HG03064 (cell line): ENCODE measurements at regions not wholly inside any gene's neighbourhood (a gene's known extent, or its start where the extent isn't known, plus 50 kb on each side); places are given as distances from the start of the nearest gene placed in this dataset.

Experiments
- ATAC-seq: cut with Tn5 transposase; IDR thresholded peaks from one replicate; pipeline ENCODE4 v1.9.1; 2021; ENCODE audit warnings: low read depth; ENCODE audit not compliant: unreplicated experiment

DNA sequence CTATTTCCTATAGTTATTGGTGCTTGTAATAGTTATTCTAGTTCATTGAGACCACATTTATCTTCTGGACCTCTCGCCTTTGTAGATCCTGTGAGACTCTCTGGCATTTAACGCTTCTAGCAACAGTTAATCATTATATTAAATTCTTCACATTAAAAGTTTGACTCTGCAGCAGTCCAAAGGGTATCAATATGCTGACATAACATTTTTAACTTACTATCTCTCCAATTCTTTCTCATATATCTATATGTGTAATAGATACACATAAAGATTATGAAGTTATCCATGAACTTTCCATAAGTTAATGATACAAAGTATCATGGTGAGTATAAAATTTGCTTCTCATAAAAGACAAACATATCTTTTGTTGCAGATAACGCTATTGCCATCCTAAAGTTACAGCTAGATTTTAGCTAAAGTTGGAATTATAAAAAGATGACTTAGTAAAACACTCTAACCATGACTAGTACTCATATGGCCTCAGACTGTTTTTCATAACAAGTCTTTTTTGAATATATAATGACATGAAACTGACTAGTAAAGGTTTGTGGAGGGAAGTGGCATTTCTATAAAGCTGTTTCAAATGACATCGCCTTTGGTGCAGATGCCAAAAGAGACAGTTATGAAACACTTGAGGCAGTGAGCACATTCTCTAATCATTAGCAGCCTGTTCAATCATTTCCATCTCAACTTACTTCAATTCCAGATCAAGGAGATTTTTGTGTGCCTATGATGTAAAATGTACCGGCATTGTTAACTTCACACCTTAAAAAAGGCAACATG is 379.3 kb upstream of the CBLB start:
- ATAC-seq: peak; percentile 76

DNA sequence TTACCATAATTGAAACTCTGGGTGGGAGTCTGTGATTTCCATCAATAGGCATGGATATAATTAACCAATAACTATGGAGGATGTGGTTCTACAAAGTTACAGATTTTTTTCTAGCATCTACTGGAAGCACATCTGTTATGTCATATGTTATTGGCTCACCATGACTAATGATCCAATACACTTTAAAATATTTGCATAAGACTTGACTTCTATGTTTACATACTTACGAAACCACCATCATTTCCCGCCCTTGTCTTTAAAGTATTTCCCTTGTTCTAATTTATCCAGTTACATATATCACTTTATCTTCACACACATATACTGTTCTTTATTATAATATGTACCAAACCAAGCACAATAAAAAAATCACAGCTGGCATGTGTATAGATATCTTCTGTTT is 380.3 kb upstream of the CBLB start:
- no peak for ATAC-seq

DNA sequence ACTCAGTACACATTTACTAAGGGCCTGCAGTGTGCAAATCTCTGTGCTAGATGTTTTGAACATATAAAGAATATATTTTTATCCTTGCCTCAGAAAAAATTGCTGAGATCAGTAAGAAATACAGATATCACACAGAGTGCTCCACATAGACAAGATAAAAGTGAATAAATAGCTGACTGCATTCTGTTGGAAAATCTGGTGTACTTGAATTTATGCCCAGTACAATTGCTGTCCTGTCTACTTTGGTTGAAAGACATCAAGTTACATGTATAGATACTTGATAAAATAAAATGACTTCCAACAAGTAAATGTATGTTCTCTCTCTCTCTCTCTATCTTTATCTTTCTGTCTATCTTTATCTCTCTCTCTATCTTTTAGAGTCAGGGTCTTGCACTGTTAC is 381.2 kb upstream of the CBLB start:
- ATAC-seq: no peak

DNA sequence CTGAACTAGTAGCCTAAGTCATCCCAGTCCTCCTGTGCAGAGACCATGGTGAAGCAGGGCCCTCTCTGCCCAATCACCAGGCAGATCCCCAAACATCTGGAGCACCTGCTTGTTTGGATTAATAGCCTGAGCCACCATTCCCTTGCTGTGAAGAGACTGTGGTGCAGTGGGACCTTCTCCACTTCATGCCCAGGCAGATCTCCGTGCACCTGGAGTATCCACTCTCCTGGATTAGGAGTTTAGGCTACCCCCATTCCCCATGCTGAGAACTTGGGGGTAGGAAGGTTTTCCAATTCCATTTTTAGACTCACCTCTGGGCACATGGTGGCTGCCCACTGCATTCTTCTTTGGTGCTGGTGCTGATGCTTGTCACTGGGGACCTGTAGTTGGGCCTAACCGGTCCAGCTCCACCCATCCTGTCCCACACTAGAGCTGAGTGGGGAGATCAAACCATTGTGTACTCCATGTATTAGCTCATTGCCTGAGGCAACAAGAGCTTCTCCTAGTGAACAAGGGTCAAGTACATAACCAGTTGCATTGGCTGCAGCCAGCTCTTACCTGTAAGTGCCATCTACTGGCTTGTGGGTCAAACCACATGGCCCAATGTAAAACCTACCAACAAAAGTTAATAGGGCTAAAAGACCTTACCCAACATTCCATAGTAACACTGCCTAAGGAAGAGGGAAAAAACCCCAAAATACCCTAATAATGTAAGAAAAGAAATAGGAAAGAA is 382.5 kb upstream of the CBLB start:
- no peak for ATAC-seq

DNA sequence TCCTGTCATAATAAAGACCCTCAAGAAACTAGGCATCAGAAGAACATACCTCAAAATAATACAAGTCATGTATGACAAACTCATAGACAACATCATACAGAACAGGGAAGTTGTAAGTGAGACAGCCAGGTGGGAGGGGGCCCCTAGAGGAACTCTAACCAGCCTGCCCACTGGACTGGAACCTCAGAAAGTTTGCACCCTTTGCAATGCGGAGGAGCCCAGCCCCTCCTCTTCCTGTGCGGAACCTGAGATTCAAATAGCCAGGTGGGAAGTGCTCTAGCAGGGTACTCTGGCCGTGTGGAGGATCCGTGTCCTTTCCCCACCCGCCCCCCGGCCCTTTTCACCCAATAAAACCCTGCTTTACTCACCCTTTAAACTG is 387.0 kb upstream of the CBLB start:
- ATAC-seq: peak; percentile 95

DNA sequence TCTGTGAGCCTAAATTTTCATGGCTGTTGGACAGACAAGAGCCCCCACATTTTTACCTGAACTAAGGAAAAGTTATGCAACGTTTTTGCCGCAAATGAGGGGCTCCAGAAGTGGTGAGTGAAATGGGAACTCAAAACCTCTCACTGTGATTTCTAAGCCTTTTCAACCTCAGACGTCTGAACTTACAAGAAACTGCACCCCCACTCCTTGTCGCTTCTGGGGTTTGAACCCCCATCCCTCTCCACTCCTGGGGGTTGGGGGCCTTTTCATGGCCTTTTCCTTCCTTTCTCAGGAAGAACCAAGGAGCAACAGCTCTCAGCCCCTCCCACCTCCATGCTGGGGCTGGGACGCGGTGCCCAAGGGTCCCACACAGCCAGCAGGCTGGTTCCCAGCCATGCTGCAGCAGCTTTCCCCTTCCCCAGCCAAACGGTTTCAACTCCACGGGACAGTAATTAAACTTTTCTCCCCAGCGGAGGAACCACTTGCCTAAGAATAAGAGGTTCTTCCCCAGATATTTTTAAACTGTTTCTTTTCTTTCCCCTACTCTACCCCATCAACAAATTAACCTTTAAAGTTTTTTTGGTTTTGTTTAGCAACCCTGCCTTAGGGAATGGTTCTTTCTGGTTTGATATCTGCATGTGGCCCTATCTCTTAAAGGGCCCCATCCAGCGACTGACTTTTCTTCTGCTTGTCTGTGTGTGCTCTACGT is 387.6 kb upstream of the CBLB start:
- peak; percentile 25 for ATAC-seq

DNA sequence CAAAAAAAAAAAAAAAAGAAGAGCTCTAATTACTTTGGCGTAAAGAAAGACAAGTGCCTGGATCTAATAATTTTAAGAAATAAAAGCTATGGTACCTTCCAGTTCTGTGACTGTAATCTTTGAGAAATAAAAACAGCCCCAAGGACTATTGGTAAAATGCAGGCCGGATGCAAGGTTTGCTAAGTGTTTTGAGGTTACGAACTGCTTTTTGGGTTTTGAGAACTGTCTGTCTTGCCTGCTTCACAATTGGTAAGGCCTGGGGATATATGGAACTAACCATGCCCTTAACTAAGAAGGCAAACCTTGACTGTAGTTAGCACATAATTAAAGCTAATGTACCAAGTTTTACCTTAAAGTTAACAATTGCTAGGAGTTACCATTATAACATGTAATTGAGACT is 388.4 kb upstream of the CBLB start:
- no peak for ATAC-seq

DNA sequence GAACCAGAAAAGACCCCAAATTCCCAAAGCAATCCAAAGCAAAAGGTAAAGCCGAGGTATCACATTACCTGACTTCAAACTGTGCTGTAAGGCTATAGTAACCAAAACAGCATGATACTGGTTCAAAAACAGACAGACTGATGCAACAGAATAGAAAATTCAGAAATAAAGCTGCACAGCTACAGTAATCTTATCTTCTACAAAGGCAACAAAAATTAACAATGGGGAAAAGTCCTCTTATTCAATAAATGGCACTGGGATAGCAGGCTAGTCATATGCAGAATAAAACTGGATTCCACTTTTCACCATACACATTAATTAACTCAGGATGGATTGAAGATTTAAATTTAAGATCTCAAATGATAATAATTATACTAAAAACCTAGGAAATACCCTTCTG is 392.6 kb upstream of the CBLB start:
- no peak for ATAC-seq

DNA sequence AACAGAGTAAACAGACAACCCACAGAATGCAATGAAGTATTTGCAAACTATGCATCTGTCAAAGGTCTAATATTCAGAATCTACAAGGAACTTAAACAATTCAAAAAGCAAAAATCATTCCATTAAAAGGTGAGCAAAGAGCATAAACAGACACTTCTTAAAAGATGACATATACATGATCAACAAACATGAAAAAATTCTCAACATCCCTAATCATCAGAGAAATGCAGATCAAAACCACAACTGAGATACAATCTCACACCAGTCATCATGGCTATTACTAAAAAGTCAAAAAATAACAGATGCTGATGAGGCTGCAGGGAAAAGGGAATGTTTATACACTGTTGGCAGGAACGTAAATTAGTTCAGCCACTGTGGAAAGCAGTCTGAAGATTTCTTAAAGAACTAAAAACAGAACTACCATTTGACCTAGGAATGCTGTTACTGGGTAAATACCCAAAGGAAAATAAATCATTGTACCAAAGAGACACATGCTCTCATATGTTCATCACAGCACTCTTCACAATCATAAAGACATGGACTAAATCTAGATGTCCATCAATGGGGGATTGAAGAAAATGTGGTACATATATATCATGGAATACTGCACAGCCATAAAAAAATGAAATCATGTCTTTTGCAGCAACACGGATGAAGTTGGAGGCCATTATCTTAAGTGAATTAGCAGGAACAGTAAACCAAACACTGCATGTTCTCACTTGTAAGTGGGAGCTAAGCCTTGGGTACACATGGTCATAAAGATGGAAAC is 393.3 kb upstream of the CBLB start:
- no peak for ATAC-seq

DNA sequence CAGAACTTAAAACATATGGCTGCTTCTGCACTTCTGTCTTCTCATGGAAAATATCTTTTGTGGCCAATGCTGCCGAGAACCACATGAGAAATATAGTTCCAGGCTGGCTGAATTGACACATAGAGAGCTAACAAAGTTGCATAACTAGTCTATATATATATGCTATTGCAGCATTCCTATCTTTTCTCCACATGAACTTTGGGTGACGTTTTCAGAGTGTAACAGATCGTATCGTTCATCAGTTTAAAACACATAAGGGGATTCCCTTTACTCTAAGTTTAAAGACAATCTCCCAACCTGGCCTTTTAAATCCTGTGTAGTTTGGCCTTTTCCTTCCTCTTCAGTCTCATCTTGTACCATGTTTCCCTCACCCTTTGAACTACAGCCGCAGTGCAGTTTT is 394.2 kb upstream of the CBLB start:
- no peak for ATAC-seq

DNA sequence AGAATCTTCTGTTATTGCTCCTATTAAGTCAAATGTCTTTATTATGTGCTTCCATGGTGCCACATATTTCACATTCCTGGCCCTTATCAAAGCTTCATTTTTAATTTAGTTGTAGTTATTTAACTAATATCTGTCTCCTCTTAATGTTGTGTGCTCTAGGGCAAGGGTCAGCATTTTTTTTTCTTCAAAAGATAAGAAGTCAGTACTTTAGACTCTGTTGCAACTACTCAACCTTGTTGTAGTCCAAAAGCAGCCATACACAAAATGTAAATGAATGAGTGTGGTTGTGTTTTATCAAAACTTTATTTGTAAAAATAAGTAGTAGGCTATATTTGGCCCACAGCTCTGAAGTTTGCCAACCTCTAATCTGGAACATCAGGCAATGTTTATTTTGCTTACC is 394.7 kb upstream of the CBLB start:
- ATAC-seq: no peak

DNA sequence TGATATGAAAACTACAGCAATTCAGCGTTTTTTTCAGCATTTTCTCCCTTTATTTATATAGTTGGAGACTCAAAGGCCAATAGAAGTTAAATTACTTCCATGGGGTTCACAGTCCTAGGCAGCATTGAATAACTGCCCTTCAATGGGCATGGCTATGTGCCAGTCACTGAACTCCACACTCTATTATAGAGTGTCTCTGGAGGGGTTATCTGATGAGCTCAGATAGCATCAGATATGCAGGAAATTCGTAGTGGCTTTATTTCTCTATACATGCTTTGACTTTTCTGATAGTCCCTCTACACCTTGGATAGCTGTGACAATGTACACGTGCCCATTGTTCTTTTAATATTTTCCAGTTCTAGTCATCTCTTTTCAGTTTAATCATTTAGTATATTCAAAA is 396.9 kb upstream of the CBLB start:
- ATAC-seq: no peak

DNA sequence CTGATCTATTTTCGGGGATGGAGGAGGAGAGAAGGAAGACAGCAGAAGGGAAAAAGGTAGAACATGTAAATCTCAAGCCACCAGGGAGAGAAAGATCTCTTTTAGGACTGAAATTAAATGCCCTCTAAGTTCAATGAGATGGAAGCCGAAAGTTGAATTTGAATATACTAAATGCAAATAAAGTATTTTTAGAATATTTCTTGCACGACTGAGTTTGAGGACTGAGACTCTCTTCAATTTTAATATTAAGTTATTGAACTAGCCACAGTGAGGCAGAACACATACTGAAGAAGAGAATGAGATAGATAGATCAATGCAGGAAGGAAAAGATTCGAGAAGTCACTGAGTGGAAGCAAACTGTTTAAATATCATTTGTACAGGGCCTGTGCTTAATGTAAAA is 399.9 kb upstream of the CBLB start:
- no peak for ATAC-seq

DNA sequence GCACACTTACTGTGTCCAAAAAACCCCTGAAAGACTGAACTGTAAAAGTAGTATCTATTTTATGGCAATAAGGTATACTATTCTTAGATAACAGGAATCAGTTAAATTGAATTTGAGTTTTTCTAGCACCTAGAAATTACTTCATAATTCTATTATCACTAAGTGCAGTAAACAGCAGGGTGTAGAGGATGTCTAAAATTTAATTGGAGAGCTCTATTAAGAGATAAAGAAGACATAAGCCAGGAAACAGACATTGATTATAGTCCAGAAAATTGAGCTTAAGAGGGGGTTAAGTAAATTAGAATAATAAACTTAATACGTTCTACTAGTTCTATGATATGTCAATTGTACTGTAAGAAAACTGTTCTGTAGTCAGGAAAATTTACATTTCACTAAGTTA is 403.5 kb upstream of the CBLB start:
- no peak for ATAC-seq

DNA sequence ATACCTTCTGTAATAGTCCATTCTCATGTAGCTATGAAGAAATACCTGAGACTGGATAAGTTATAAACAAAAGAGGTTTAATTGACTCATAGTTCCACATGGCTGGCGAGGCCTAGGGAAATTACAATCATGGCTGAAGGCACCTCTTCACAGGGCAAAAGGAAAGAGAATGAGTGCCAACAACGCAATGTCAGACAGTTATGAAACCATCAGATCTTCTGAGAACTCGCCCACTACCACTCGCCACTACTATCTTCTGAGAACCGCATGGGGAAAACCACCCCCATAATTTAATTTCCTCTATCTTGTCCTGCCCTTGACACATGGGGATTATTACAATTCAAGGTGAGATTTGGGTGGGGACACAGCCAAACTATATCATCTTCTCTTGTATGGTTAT is 406.8 kb upstream of the CBLB start:
- no peak for ATAC-seq

DNA sequence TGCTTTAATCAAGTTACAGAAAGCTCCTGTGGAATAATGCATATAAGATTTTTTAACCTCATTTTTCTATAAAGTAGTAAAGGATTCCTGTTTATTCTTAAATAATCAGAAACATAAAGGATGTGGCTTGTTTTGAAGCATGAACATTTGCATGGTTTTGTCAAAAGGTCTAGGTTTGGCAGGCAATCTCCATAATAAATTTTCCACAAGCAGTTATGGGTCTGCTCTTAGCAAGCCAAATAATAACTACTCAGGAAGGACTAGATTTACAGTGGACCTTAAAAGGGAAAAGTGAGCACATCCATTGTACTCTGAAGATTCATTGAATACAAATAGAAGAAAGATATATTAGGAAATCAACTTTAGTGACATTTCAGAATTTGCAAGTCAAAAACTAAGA is 407.3 kb upstream of the CBLB start:
- ATAC-seq: no peak

DNA sequence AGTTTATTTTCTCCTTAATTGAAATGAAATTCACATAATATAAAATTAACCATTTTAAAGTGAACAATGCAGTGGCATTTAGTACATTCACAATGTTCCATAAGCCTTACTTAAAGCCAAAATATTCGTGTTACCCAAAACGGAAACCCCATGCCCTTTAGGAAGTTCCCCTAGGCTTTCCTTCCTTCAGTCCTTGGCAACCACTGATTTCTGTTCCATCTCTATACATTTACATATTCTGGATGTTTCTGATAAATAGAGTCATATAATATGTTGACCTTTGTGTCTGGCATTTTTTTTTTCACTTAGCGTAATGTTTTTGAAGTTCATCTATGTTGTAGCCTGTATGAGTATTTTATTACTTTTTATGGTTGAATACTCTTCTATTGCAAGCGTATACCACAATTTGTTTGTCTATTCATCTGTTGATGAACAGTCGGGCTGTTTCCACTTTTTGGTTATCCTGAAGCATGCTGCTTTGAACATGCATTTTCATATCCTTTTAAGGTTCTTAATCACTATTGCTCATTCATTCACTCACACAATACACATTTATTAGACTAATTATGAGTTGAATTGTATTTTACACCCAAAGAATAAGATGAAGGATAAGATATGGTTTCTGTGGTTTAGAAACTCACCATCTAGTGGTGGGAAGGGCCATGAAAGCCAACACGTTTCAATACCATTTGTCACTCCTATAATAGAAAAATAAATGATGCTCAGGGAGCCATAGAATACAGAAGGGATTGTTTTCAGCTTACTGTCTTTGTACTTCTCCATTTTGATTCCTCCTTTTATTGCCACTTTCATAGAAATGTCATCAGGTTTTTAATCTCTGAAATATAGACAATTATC is 408.2 kb upstream of the CBLB start:
- ATAC-seq: no peak

DNA sequence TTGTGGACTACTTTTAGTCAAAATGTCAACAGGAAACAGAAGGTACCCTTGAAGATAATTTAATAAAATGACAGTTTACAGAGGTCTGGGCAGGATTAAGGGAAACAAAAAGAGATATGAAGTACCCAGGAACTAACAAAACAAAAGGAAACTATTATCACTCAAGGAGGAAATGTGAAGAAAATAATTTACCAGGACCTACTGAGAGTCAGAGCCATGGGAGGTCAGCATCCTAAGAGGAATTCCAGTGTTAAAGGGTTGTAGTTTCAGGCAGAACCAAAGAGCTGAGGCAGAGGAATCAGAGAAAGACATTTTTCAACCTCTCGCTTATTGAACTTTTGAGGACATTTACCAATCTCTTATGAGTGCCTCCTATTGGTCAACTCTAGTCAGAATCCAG is 408.9 kb upstream of the CBLB start:
- no peak for ATAC-seq

DNA sequence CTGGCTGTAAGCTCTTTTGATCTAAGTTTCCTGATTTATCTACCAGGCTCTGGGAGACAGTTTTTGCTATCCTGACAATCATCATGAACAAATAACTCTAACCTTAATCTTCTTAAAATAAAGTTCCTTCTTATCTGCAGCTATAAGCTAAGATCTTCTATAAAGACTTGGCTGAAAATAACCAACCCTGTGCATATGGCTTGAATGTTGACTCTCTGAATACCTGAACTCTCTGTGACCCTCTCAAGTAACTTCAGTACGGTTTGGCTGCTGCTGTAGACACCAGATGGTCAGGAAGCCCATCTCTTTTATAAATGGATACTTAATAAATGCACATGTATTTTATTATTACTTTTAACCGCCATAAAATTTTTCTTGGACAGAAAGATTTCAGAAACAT is 412.4 kb upstream of the CBLB start:
- ATAC-seq: no peak

DNA sequence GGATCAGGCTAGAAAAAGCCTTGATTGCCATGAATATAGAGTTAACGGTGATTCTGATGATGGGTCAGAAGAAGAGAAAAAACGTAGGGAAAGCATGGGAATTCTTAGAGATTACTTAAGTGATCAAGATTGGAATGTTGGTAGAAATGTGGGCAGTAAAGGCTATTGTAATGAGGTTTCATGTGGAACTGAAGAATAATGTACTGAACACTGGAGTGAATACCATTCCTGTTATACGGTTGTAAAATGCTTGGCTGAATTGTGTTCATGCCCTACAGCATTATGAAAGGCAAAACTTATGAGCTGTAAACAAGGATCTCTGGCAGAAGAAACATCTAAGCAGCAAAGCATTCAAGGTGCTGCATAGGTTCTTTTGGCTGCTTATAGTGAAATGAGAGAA is 414.1 kb upstream of the CBLB start:
- no peak for ATAC-seq
